Panc1 (cell line): ENCODE measurements at regions not wholly inside any gene's neighbourhood (a gene's known extent, or its start where the extent isn't known, plus 50 kb on each side); places are given as distances from the start of the nearest gene placed in this dataset.

Source experiments
- POLR2AphosphoS5 ChIP-seq: IDR thresholded peaks from 2 replicates; pipeline ENCODE4 v1.6.1; 2012; ENCODE audit warnings: mild to moderate bottlenecking, low read depth, low read length, moderate library complexity
- SIN3A ChIP-seq: IDR thresholded peaks from 2 replicates; pipeline ENCODE4 v1.6.1; 2012; ENCODE audit warnings: low read depth, mild to moderate bottlenecking, low read length, moderate library complexity, borderline replicate concordance; ENCODE audit not compliant: insufficient read depth
- TCF7L2 ChIP-seq: IDR thresholded peaks from 2 replicates; pipeline ENCODE4 v1.6.1; 2011; ENCODE audit warnings: mild to moderate bottlenecking, low read depth, low read length, inconsistent platforms
- TF ChIP-seq, protein P1 (sequence below): fragments of 450-650 bp; IDR thresholded peaks from 2 replicates; pipeline ENCODE4 v1.5.1; 2017; ENCODE audit warnings: mild to moderate bottlenecking
- TF ChIP-seq, protein P2 (sequence below), 2 experiments: IDR thresholded peaks; 2 replicates each; pipeline ENCODE4 v1.6.1; 2011 to 2012; ENCODE audit warnings: low read depth in 2 of 2, control low read depth in 1 of 2, low read length in 1 of 2, mild to moderate bottlenecking in 1 of 2, moderate library complexity in 1 of 2; ENCODE audit not compliant: insufficient read depth in 1 of 2

GRCh38 chr20:53786071-53786444 lies 192.4 kb upstream of the ZNF217 start:
- TF ChIP-seq, protein P1, sequence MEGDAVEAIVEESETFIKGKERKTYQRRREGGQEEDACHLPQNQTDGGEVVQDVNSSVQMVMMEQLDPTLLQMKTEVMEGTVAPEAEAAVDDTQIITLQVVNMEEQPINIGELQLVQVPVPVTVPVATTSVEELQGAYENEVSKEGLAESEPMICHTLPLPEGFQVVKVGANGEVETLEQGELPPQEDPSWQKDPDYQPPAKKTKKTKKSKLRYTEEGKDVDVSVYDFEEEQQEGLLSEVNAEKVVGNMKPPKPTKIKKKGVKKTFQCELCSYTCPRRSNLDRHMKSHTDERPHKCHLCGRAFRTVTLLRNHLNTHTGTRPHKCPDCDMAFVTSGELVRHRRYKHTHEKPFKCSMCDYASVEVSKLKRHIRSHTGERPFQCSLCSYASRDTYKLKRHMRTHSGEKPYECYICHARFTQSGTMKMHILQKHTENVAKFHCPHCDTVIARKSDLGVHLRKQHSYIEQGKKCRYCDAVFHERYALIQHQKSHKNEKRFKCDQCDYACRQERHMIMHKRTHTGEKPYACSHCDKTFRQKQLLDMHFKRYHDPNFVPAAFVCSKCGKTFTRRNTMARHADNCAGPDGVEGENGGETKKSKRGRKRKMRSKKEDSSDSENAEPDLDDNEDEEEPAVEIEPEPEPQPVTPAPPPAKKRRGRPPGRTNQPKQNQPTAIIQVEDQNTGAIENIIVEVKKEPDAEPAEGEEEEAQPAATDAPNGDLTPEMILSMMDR = no peak
- TF ChIP-seq POLR2AphosphoS5 = no peak
- peak; percentile 82; the same call in 1 of the 2 replicates for TF ChIP-seq TCF7L2
- no peak for TF ChIP-seq SIN3A
- TF ChIP-seq, protein P2, sequence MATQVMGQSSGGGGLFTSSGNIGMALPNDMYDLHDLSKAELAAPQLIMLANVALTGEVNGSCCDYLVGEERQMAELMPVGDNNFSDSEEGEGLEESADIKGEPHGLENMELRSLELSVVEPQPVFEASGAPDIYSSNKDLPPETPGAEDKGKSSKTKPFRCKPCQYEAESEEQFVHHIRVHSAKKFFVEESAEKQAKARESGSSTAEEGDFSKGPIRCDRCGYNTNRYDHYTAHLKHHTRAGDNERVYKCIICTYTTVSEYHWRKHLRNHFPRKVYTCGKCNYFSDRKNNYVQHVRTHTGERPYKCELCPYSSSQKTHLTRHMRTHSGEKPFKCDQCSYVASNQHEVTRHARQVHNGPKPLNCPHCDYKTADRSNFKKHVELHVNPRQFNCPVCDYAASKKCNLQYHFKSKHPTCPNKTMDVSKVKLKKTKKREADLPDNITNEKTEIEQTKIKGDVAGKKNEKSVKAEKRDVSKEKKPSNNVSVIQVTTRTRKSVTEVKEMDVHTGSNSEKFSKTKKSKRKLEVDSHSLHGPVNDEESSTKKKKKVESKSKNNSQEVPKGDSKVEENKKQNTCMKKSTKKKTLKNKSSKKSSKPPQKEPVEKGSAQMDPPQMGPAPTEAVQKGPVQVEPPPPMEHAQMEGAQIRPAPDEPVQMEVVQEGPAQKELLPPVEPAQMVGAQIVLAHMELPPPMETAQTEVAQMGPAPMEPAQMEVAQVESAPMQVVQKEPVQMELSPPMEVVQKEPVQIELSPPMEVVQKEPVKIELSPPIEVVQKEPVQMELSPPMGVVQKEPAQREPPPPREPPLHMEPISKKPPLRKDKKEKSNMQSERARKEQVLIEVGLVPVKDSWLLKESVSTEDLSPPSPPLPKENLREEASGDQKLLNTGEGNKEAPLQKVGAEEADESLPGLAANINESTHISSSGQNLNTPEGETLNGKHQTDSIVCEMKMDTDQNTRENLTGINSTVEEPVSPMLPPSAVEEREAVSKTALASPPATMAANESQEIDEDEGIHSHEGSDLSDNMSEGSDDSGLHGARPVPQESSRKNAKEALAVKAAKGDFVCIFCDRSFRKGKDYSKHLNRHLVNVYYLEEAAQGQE (IDR thresholded peaks at IDR 0.05; ENCODE audit: insufficient read depth in 1 of 2, low read depth in 2 of 2, low read length in 1 of 2) = no peak
